GM21723 (cell line): ENCODE measurements at regions not wholly inside any gene's neighbourhood (a gene's known extent, or its start where the extent isn't known, plus 50 kb on each side); places are given as distances from the start of the nearest gene placed in this dataset.
"Not testable (repeated sequence)": the region's sequence is repeated elsewhere in the genome, so short reads cannot be mapped to it uniquely, and the experiment has no call there.

Experiments used
- ATAC-seq: cut with Tn5 transposase; IDR thresholded peaks from one replicate; pipeline ENCODE4 v1.9.1; 2021; ENCODE audit warnings: mild to moderate bottlenecking, moderate library complexity; ENCODE audit not compliant: unreplicated experiment

- no peak for ATAC-seq
Observed at GRCh38 chr9:94183240-94183999, 75.7 kb upstream of the ZNF169 start.

- ATAC-seq: no peak
Observed at GRCh38 chr9:94188246-94188645, 70.9 kb upstream of the ZNF169 start.

- ATAC-seq: not testable (repeated sequence)
Observed at GRCh38 chr9:94191706-94192105, 67.4 kb upstream of the ZNF169 start.

GRCh38 chr9:94198414-94198813 lies 60.7 kb upstream of the ZNF169 start:
- no peak for ATAC-seq

GRCh38 chr9:94199776-94200175 lies 59.3 kb upstream of the ZNF169 start:
- no peak for ATAC-seq

- no peak for ATAC-seq
Observed at GRCh38 chr9:94204174-94204573, 54.9 kb upstream of the ZNF169 start.

GRCh38 chr9:94207781-94208180 lies 51.3 kb upstream of the ZNF169 start:
- ATAC-seq: no peak
